ENCODE measurements at regions not wholly inside any gene's neighbourhood (a gene's known extent, or its start where the extent isn't known, plus 50 kb on each side); places are given as distances from the start of the nearest gene placed in this dataset.

- in situ Hi-C loops (cut with MboI; ENCODE audit: low pct_unique_long_range_greater_than_20kb, low sequenced_read_pairs) = no loop called here
- no peak for DNase-seq
These were observed 1396.2 kb upstream of the PIK3C3 start for GRCh38 chr18:40558706-40559392.

GRCh38 chr18:40555914-40556313, 1399.1 kb upstream of the PIK3C3 start:
- DNase-seq = no peak
- in situ Hi-C loops (cut with MboI; ENCODE audit: low pct_unique_long_range_greater_than_20kb, low sequenced_read_pairs) = no loop called here

GRCh38 chr18:40553029-40553428, 1402.0 kb upstream of the PIK3C3 start:
- in situ Hi-C loops (cut with MboI; ENCODE audit: low pct_unique_long_range_greater_than_20kb, low sequenced_read_pairs) = no loop called here
- no peak for DNase-seq

GRCh38 chr18:40546875-40547274, 1408.2 kb upstream of the PIK3C3 start:
- in situ Hi-C loops (cut with MboI; ENCODE audit: low pct_unique_long_range_greater_than_20kb, low sequenced_read_pairs) = no loop called here
- DNase-seq = no peak

GRCh38 chr18:40534723-40535122, 1420.3 kb upstream of the PIK3C3 start:
- in situ Hi-C loops (cut with MboI; ENCODE audit: low pct_unique_long_range_greater_than_20kb, low sequenced_read_pairs) = no loop called here

GRCh38 chr18:40532046-40532445, 1423.0 kb upstream of the PIK3C3 start:
- DNase-seq = no peak
- in situ Hi-C loops (cut with MboI; ENCODE audit: low pct_unique_long_range_greater_than_20kb, low sequenced_read_pairs) = no loop called here

More at GRCh38 chr18:40534723-40535122, 1420.3 kb upstream of the PIK3C3 start:
- no peak for DNase-seq

- in situ Hi-C loops (cut with MboI; ENCODE audit: low pct_unique_long_range_greater_than_20kb, low sequenced_read_pairs) = no loop called here
- no peak for DNase-seq
These were observed 1424.0 kb upstream of the PIK3C3 start for GRCh38 chr18:40531051-40531450.

GRCh38 chr18:40529478-40529877, 1425.6 kb upstream of the PIK3C3 start:
- DNase-seq = no peak
- in situ Hi-C loops (cut with MboI; ENCODE audit: low pct_unique_long_range_greater_than_20kb, low sequenced_read_pairs) = no loop called here

- DNase-seq = no peak
- in situ Hi-C loops (cut with MboI; ENCODE audit: low pct_unique_long_range_greater_than_20kb, low sequenced_read_pairs) = no loop called here
These were observed 1430.2 kb upstream of the PIK3C3 start for GRCh38 chr18:40524881-40525280.

GRCh38 chr18:40523287-40523686, 1431.7 kb upstream of the PIK3C3 start:
- no peak for DNase-seq
- in situ Hi-C loops (cut with MboI; ENCODE audit: low pct_unique_long_range_greater_than_20kb, low sequenced_read_pairs) = no loop called here

- in situ Hi-C loops (cut with MboI; ENCODE audit: low pct_unique_long_range_greater_than_20kb, low sequenced_read_pairs) = no loop called here
- no peak for DNase-seq
These were observed 1454.0 kb upstream of the PIK3C3 start for GRCh38 chr18:40501026-40501425.

- no peak for DNase-seq
- in situ Hi-C loops (cut with MboI; ENCODE audit: low pct_unique_long_range_greater_than_20kb, low sequenced_read_pairs) = no loop called here
These were observed 1460.4 kb upstream of the PIK3C3 start for GRCh38 chr18:40494603-40495002.

- DNase-seq = no peak
- in situ Hi-C loops (cut with MboI; ENCODE audit: low pct_unique_long_range_greater_than_20kb, low sequenced_read_pairs) = no loop called here
These were observed 1461.7 kb upstream of the PIK3C3 start for GRCh38 chr18:40493316-40493715.

- in situ Hi-C loops (cut with MboI; ENCODE audit: low pct_unique_long_range_greater_than_20kb, low sequenced_read_pairs) = no loop called here
- no peak for DNase-seq
These were observed 1465.7 kb upstream of the PIK3C3 start for GRCh38 chr18:40489301-40489700.

- no peak for DNase-seq
- in situ Hi-C loops (cut with MboI; ENCODE audit: low pct_unique_long_range_greater_than_20kb, low sequenced_read_pairs) = no loop called here
These were observed 1469.7 kb upstream of the PIK3C3 start for GRCh38 chr18:40485318-40485717.

GRCh38 chr18:40473221-40474029, 1481.6 kb upstream of the PIK3C3 start:
- in situ Hi-C loops (cut with MboI; ENCODE audit: low pct_unique_long_range_greater_than_20kb, low sequenced_read_pairs) = no loop called here

GRCh38 chr18:40470723-40471122, 1484.3 kb upstream of the PIK3C3 start:
- DNase-seq = no peak
- in situ Hi-C loops (cut with MboI; ENCODE audit: low pct_unique_long_range_greater_than_20kb, low sequenced_read_pairs) = no loop called here

More at GRCh38 chr18:40473221-40474029, 1481.6 kb upstream of the PIK3C3 start:
- DNase-seq = no peak

- no peak for DNase-seq
- in situ Hi-C loops (cut with MboI; ENCODE audit: low pct_unique_long_range_greater_than_20kb, low sequenced_read_pairs) = no loop called here
These were observed 1485.2 kb upstream of the PIK3C3 start for GRCh38 chr18:40469851-40470250.

- in situ Hi-C loops (cut with MboI; ENCODE audit: low pct_unique_long_range_greater_than_20kb, low sequenced_read_pairs) = no loop called here
- no peak for DNase-seq
These were observed 1485.7 kb upstream of the PIK3C3 start for GRCh38 chr18:40469316-40469715.

- DNase-seq = no peak
- in situ Hi-C loops (cut with MboI; ENCODE audit: low pct_unique_long_range_greater_than_20kb, low sequenced_read_pairs) = no loop called here
These were observed 1491.0 kb upstream of the PIK3C3 start for GRCh38 chr18:40464032-40464431.

GRCh38 chr18:40453903-40454302, 1501.1 kb upstream of the PIK3C3 start:
- in situ Hi-C loops (cut with MboI; ENCODE audit: low pct_unique_long_range_greater_than_20kb, low sequenced_read_pairs) = no loop called here

More at GRCh38 chr18:40453903-40454302, 1501.1 kb upstream of the PIK3C3 start:
- no peak for DNase-seq
